ENCODE measurements at regions not wholly inside any gene's neighbourhood (a gene's known extent, or its start where the extent isn't known, plus 50 kb on each side); places are given as distances from the start of the nearest gene placed in this dataset.

GRCh38 chr2:167749016-167749415 lies 498.4 kb downstream of the STK39 start:
- Histone ChIP-seq H3K4me1 (ENCODE audit: control insufficient read depth, extremely low read depth, insufficient read depth, low read length) (no peaks in the 10 kb centered on the region), H3K9me3 (ENCODE audit: control insufficient read depth, low read depth, low read length) (no peaks in the 10 kb centered on the region), H3K9ac (ENCODE audit: control insufficient read depth, extremely low read depth, insufficient read depth, low read length) (no peak overlapping the region), H3K9me1 (ENCODE audit: control insufficient read depth, extremely low read depth, insufficient read depth, low read length) (no peaks in the 10 kb centered on the region), H3K4me2 (ENCODE audit: control insufficient read depth, extremely low read depth, insufficient read depth, low read depth, low read length) (no peak overlapping the region), H3K27me3 (ENCODE audit: control insufficient read depth, extremely low read depth, insufficient read depth, low read length) (no peaks in the 10 kb centered on the region), H3K79me2 (ENCODE audit: control insufficient read depth, insufficient read depth, low read length) (no peaks in the 10 kb centered on the region), H3K27ac (ENCODE audit: control insufficient read depth, insufficient read depth, low read length) (no peak overlapping the region), H3K4me3 (ENCODE audit: control insufficient read depth in 2 of 3, extremely low read depth in 1 of 3, insufficient read depth in 2 of 3, low read depth in 1 of 3, low read length in 3 of 3) (no peak overlapping the region), H4K20me1 (ENCODE audit: control insufficient read depth, extremely low read depth, insufficient read depth, low read length) (no peaks in the 10 kb centered on the region), H2AFZ (ENCODE audit: control insufficient read depth, low read length) (no peak overlapping the region), H3K36me3 (ENCODE audit: control insufficient read depth in 2 of 2, extremely low read depth in 1 of 2, insufficient read depth in 2 of 2, low read length in 2 of 2) (no peaks in the 10 kb centered on the region)
- dilution Hi-C loops (cut with MboI; ENCODE audit: extremely low pct_ligation_motif_present, low sequenced_read_pairs), result no loop called here
- FAIRE-seq, result no peak
- no peak for DNase-seq (ENCODE audit: low read depth, low spot score)
- TF ChIP-seq CTCF (optimal IDR thresholded peaks at IDR 0.05 in 1 of 3, IDR thresholded peaks at IDR 0.05 in 1 of 3, conservative IDR thresholded peaks at IDR 0.05 in 1 of 3; ENCODE audit: extremely low read depth in 1 of 3, insufficient read depth in 2 of 3, low read length in 3 of 3), result no peak
- no peak for TF ChIP-seq EZH2 (IDR thresholded peaks at IDR 0.05; ENCODE audit: low read length)

DNA sequence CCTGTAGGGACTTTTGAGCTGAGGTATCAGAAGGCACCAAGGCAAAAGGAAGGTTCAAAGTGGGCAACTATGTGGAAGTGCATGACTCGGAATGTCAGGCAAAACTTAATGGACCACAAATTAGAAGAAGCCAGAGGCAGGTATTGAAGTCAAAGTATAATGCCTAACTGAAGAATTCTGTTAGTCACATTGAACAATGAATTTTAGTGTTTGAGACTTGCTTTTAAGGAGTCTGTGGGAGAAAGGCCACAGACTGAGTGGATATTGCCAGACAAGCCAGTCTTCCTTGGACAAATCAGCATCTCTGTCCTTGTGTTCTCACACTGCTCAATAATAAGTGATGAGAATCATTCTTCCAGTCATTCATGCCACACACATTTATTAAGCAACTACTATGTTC lies 498.9 kb downstream of the STK39 start:
- Histone ChIP-seq H4K20me1 (ENCODE audit: control insufficient read depth, extremely low read depth, insufficient read depth, low read length) (no peaks in the 10 kb centered on the region), H3K36me3 (ENCODE audit: control insufficient read depth in 2 of 2, extremely low read depth in 1 of 2, insufficient read depth in 2 of 2, low read length in 2 of 2) (no peaks in the 10 kb centered on the region), H2AFZ (ENCODE audit: control insufficient read depth, low read length) (no peak overlapping the region), H3K9ac (ENCODE audit: control insufficient read depth, extremely low read depth, insufficient read depth, low read length) (no peak overlapping the region), H3K4me1 (ENCODE audit: control insufficient read depth, extremely low read depth, insufficient read depth, low read length) (no peaks in the 10 kb centered on the region), H3K4me3 (ENCODE audit: control insufficient read depth in 2 of 3, extremely low read depth in 1 of 3, insufficient read depth in 2 of 3, low read depth in 1 of 3, low read length in 3 of 3) (no peak overlapping the region), H3K27me3 (ENCODE audit: control insufficient read depth, extremely low read depth, insufficient read depth, low read length) (no peaks in the 10 kb centered on the region), H3K27ac (ENCODE audit: control insufficient read depth, insufficient read depth, low read length) (no peak overlapping the region), H3K9me1 (ENCODE audit: control insufficient read depth, extremely low read depth, insufficient read depth, low read length) (no peaks in the 10 kb centered on the region), H3K4me2 (ENCODE audit: control insufficient read depth, extremely low read depth, insufficient read depth, low read depth, low read length) (no peak overlapping the region), H3K9me3 (ENCODE audit: control insufficient read depth, low read depth, low read length) (no peaks in the 10 kb centered on the region), H3K79me2 (ENCODE audit: control insufficient read depth, insufficient read depth, low read length) (no peaks in the 10 kb centered on the region)
- TF ChIP-seq EZH2 (IDR thresholded peaks at IDR 0.05; ENCODE audit: low read length) (no peak), CTCF (optimal IDR thresholded peaks at IDR 0.05 in 1 of 3, IDR thresholded peaks at IDR 0.05 in 1 of 3, conservative IDR thresholded peaks at IDR 0.05 in 1 of 3; ENCODE audit: extremely low read depth in 1 of 3, insufficient read depth in 2 of 3, low read length in 3 of 3) (no peak)
- DNase-seq (ENCODE audit: low read depth, low spot score), result no peak
- dilution Hi-C loops (cut with MboI; ENCODE audit: extremely low pct_ligation_motif_present, low sequenced_read_pairs), result no loop called here
- no peak for FAIRE-seq

Data from keratinocyte (primary cell).